ENCODE measurements at regions not wholly inside any gene's neighbourhood (a gene's known extent, or its start where the extent isn't known, plus 50 kb on each side); places are given as distances from the start of the nearest gene placed in this dataset.

GRCh38 chr20:11981366-11981947 is 63.8 kb downstream of the BTBD3 start:
- DNase-seq (ENCODE audit: low read depth in 1 of 2, low spot score in 2 of 2): no peak
- Histone ChIP-seq H3K18ac (ENCODE audit: extremely low read depth, low read length) (no peak overlapping the region), H3K14ac (ENCODE audit: insufficient read length) (no peak overlapping the region), H2AK5ac (ENCODE audit: low read depth, low read length) (no peak overlapping the region), H2AFZ (ENCODE audit: low read length) (no peak overlapping the region), H3K27ac (ENCODE audit: low read depth, low read length) (no peak overlapping the region), H3K4me2 (ENCODE audit: insufficient read depth in 1 of 2, low read depth in 2 of 2, low read length in 2 of 2) (no peak overlapping the region), H3K4me3 (ENCODE audit: extremely low read depth in 1 of 4, insufficient read depth in 2 of 4, low read depth in 3 of 4, low read length in 4 of 4) (no peak overlapping the region), H4K91ac (replicated peaks; ENCODE audit: insufficient read length, low read length) (no peak overlapping the region), H3K27me3 (replicated peaks in 1 of 4; ENCODE audit: control insufficient read depth in 3 of 4, extremely low read depth in 1 of 4, insufficient read depth in 3 of 4, low read length in 3 of 4) (no peaks in the 10 kb centered on the region), H3K4me1 (replicated peaks in 1 of 4; ENCODE audit: control insufficient read depth in 3 of 4, insufficient read depth in 4 of 4, low read length in 3 of 4) (peaks cover 2 to 7% (median 4%) of the 10 kb centered on the region in 4 experiments; a peak in 6 of 7 replicates), H3K56ac (replicated peaks; ENCODE audit: insufficient read length, low read depth, low read length) (no peak overlapping the region), H4K5ac (ENCODE audit: insufficient read length, low read depth, low read length) (no peak overlapping the region), H3K23me2 (ENCODE audit: low read depth, low read length) (peaks cover 1% of the 10 kb centered on the region; the same call in 1 of the 2 replicates), H2BK120ac (replicated peaks; ENCODE audit: low read depth, low read length) (no peak overlapping the region), H3K9ac (replicated peaks in 1 of 4; ENCODE audit: extremely low read depth in 1 of 4, low read depth in 3 of 4, low read length in 3 of 4) (no peak overlapping the region), H3K4ac (replicated peaks; ENCODE audit: insufficient read length, low read depth, low read length) (no peak overlapping the region), H3K79me2 (ENCODE audit: control insufficient read depth in 1 of 2, insufficient read depth in 2 of 2, low read length in 2 of 2) (no peaks in the 10 kb centered on the region), H2BK12ac (ENCODE audit: low read depth, low read length) (no peak overlapping the region), H2BK20ac (ENCODE audit: low read length) (no peak overlapping the region), H2BK15ac (ENCODE audit: low read length) (no peak overlapping the region), H4K8ac (ENCODE audit: extremely low read depth, insufficient read depth, low read length) (no peak overlapping the region), H3K23ac (ENCODE audit: insufficient read length) (no peak overlapping the region), H3K79me1 (ENCODE audit: low read depth, low read length) (no peaks in the 10 kb centered on the region), H2BK5ac (ENCODE audit: low read depth, low read length) (no peak overlapping the region), H3K36me3 (ENCODE audit: control insufficient read depth in 2 of 4, insufficient read depth in 4 of 4, low read length in 3 of 4) (no peaks in the 10 kb centered on the region; a peak in 1 of 8 replicates), H4K20me1 (replicated peaks in 1 of 2; ENCODE audit: control insufficient read depth in 1 of 2, insufficient read depth in 2 of 2, low read length in 2 of 2) (no peaks in the 10 kb centered on the region), H3K9me3 (ENCODE audit: insufficient read depth in 2 of 2, low read depth in 1 of 2, low read length in 1 of 2) (peaks cover 0 to 2% of the 10 kb centered on the region in 2 experiments; a peak in 2 of 4 replicates)
- CTCF ChIA-PET (ENCODE audit: partially characterized antibody): interaction anchor here (0.9 to 1.6 kb wide), 2 partner anchors 10 to 39 kb away, joined by 3 to 4 read pairs; no protein-coding TSS in a partner anchor
- POLR2A ChIA-PET (ENCODE audit: partially characterized antibody): no interaction called here
- no peak for FAIRE-seq
- 74% methylated on average over 4 of the region's 4 CpGs; no CpG with 5 or more reads in 1 of the 2 experiments for WGBS, 2 experiments (ENCODE audit: extremely low coverage in 1 of 2, insufficient coverage in 1 of 2, insufficient read length in 1 of 2, insufficient replicate concordance in 2 of 2, low coverage in 1 of 2, low lambda C conversion rate in 2 of 2, missing lambda C conversion rate in 1 of 2)
- TF ChIP-seq SP1 (IDR thresholded peaks at IDR 0.05; ENCODE audit: low read depth, low read length): no peak
- TF ChIP-seq CBX8 (IDR thresholded peaks at IDR 0.05; ENCODE audit: borderline replicate concordance, low read depth, low read length): no peak
- TF ChIP-seq TAF7 (optimal IDR thresholded peaks at IDR 0.05; ENCODE audit: borderline replicate concordance, low read depth, low read length): no peak
- no peak for TF ChIP-seq SIX5 (IDR thresholded peaks at IDR 0.05; ENCODE audit: low read depth, low read length)
- TF ChIP-seq JUND (IDR thresholded peaks at IDR 0.05; ENCODE audit: low read length): no peak
- no peak for TF ChIP-seq JUN (IDR thresholded peaks at IDR 0.05; ENCODE audit: low read depth, low read length)
- no peak for TF ChIP-seq CHD2 (IDR thresholded peaks at IDR 0.05; ENCODE audit: low read length)

Measured in H1 (cell line).